ENCODE measurements at regions not wholly inside any gene's neighbourhood (a gene's known extent, or its start where the extent isn't known, plus 50 kb on each side); places are given as distances from the start of the nearest gene placed in this dataset.

- Histone ChIP-seq H3K4me3 (ENCODE audit: insufficient read depth, low read length) (no peak overlapping the region), H2AFZ (ENCODE audit: low read length) (no peak overlapping the region), H3K27me3 (ENCODE audit: insufficient read depth, low read length) (no peaks in the 10 kb centered on the region), H3K4me2 (ENCODE audit: insufficient read depth, low read length) (no peak overlapping the region), H3K36me3 (ENCODE audit: insufficient read depth, low read length) (no peaks in the 10 kb centered on the region), H3K79me2 (ENCODE audit: insufficient read depth, low read length) (no peaks in the 10 kb centered on the region), H4K20me1 (ENCODE audit: insufficient read depth, low read length) (no peaks in the 10 kb centered on the region), H3K4me1 (ENCODE audit: insufficient read depth, low read length) (no peaks in the 10 kb centered on the region), H3K27ac (ENCODE audit: low read depth, low read length) (no peak overlapping the region), H3K9me3 (ENCODE audit: low read depth, low read length) (no peaks in the 10 kb centered on the region)
- TF ChIP-seq, protein P1, sequence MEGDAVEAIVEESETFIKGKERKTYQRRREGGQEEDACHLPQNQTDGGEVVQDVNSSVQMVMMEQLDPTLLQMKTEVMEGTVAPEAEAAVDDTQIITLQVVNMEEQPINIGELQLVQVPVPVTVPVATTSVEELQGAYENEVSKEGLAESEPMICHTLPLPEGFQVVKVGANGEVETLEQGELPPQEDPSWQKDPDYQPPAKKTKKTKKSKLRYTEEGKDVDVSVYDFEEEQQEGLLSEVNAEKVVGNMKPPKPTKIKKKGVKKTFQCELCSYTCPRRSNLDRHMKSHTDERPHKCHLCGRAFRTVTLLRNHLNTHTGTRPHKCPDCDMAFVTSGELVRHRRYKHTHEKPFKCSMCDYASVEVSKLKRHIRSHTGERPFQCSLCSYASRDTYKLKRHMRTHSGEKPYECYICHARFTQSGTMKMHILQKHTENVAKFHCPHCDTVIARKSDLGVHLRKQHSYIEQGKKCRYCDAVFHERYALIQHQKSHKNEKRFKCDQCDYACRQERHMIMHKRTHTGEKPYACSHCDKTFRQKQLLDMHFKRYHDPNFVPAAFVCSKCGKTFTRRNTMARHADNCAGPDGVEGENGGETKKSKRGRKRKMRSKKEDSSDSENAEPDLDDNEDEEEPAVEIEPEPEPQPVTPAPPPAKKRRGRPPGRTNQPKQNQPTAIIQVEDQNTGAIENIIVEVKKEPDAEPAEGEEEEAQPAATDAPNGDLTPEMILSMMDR (IDR thresholded peaks at IDR 0.05; ENCODE audit: extremely low read depth, low read depth, low read length): no peak
- no peak for DNase-seq (ENCODE audit: insufficient read length, low spot score, missing footprints)
Observed at GRCh38 chr4:30553151-30553550, 167.0 kb upstream of the PCDH7 start.

DNA sequence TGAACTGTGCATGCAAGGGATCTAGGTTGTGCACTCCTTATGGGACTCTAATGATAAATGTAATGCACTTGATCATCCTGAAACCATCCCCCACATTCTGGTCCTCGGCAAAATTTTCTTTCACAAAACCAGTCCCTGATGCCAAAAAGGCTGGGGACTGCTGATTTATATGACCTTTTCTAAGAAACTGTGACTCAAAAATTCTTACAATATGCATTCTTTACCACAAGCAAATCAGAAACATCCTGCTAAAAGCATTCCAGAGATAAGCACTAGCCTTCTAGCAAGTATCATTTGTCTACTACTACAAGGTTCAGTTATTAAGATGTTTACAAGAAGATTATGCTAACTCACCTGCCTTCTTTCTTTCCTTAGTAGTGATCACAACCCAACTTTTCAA is 166.5 kb upstream of the PCDH7 start:
- no peaks in the 10 kb centered on the region for H3K79me2 ChIP-seq (ENCODE audit: insufficient read depth, low read length)
- TF ChIP-seq, protein P1 (IDR thresholded peaks at IDR 0.05; ENCODE audit: extremely low read depth, low read depth, low read length): no peak

DNA sequence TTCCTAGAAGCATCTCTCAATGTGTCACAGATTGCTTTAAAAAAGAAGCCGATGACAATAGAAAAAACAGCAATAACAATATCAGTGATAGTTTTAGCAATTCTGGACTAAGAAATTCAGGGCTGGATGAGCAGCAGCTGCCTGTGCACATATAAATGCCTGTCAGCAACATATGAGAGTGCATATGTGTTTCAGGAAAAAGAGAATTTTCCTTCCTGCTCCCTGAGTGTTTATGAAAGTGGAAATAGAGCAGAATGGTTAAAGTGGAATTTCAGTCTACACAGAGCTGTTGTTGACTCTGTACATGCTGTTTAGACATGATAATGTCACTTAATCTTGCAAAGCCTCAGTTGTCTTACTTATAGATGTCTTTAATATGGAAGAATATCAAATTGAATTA is 164.4 kb upstream of the PCDH7 start:
- H3K4me2 ChIP-seq (ENCODE audit: insufficient read depth, low read length): no peak overlapping the region
- H4K20me1 ChIP-seq (ENCODE audit: insufficient read depth, low read length): no peaks in the 10 kb centered on the region
- no peak overlapping the region for H2AFZ ChIP-seq (ENCODE audit: low read length)
- no peaks in the 10 kb centered on the region for H3K27me3 ChIP-seq (ENCODE audit: insufficient read depth, low read length)
- no peaks in the 10 kb centered on the region for H3K79me2 ChIP-seq (ENCODE audit: insufficient read depth, low read length)
- DNase-seq (ENCODE audit: insufficient read length, low spot score, missing footprints): no peak
- H3K36me3 ChIP-seq (ENCODE audit: insufficient read depth, low read length): no peaks in the 10 kb centered on the region
- H3K4me1 ChIP-seq (ENCODE audit: insufficient read depth, low read length): no peaks in the 10 kb centered on the region
- no peaks in the 10 kb centered on the region for H3K9me3 ChIP-seq (ENCODE audit: low read depth, low read length)
- TF ChIP-seq, protein P1 (IDR thresholded peaks at IDR 0.05; ENCODE audit: extremely low read depth, low read depth, low read length): no peak
- no peak overlapping the region for H3K27ac ChIP-seq (ENCODE audit: low read depth, low read length)
- H3K4me3 ChIP-seq (ENCODE audit: insufficient read depth, low read length): no peak overlapping the region

More for the DNA sequence above, 166.5 kb upstream of the PCDH7 start:
- H2AFZ ChIP-seq (ENCODE audit: low read length): no peak overlapping the region
- H3K9me3 ChIP-seq (ENCODE audit: low read depth, low read length): no peaks in the 10 kb centered on the region
- H3K4me3 ChIP-seq (ENCODE audit: insufficient read depth, low read length): no peak overlapping the region
- H3K4me1 ChIP-seq (ENCODE audit: insufficient read depth, low read length): no peaks in the 10 kb centered on the region
- no peak for DNase-seq (ENCODE audit: insufficient read length, low spot score, missing footprints)
- H3K36me3 ChIP-seq (ENCODE audit: insufficient read depth, low read length): no peaks in the 10 kb centered on the region
- H3K27me3 ChIP-seq (ENCODE audit: insufficient read depth, low read length): no peaks in the 10 kb centered on the region
- no peaks in the 10 kb centered on the region for H4K20me1 ChIP-seq (ENCODE audit: insufficient read depth, low read length)
- no peak overlapping the region for H3K4me2 ChIP-seq (ENCODE audit: insufficient read depth, low read length)
- H3K27ac ChIP-seq (ENCODE audit: low read depth, low read length): no peak overlapping the region

GRCh38 chr4:30559481-30559880 is 160.7 kb upstream of the PCDH7 start:
- no peaks in the 10 kb centered on the region for H3K27me3 ChIP-seq (ENCODE audit: insufficient read depth, low read length)
- no peak overlapping the region for H3K4me2 ChIP-seq (ENCODE audit: insufficient read depth, low read length)
- no peaks in the 10 kb centered on the region for H3K36me3 ChIP-seq (ENCODE audit: insufficient read depth, low read length)
- H4K20me1 ChIP-seq (ENCODE audit: insufficient read depth, low read length): no peaks in the 10 kb centered on the region
- no peaks in the 10 kb centered on the region for H3K4me1 ChIP-seq (ENCODE audit: insufficient read depth, low read length)
- H3K79me2 ChIP-seq (ENCODE audit: insufficient read depth, low read length): no peaks in the 10 kb centered on the region
- H3K9me3 ChIP-seq (ENCODE audit: low read depth, low read length): no peaks in the 10 kb centered on the region
- DNase-seq (ENCODE audit: insufficient read length, low spot score, missing footprints): no peak
- TF ChIP-seq, protein P1 (IDR thresholded peaks at IDR 0.05; ENCODE audit: extremely low read depth, low read depth, low read length): no peak
- no peak overlapping the region for H3K4me3 ChIP-seq (ENCODE audit: insufficient read depth, low read length)
- no peak overlapping the region for H3K27ac ChIP-seq (ENCODE audit: low read depth, low read length)
- H2AFZ ChIP-seq (ENCODE audit: low read length): no peak overlapping the region
